ENCODE measurements at regions not wholly inside any gene's neighbourhood (a gene's known extent, or its start where the extent isn't known, plus 50 kb on each side); places are given as distances from the start of the nearest gene placed in this dataset.

GRCh38 chr6:54059683-54060082 lies 51.6 kb upstream of the MLIP start:
- H3K4me2 ChIP-seq (ENCODE audit: insufficient read depth in 1 of 2, low read depth in 2 of 2, low read length in 2 of 2) = no peak overlapping the region
- H2BK20ac ChIP-seq (ENCODE audit: low read length) = no peak overlapping the region

More at GRCh38 chr6:54059683-54060082, 51.6 kb upstream of the MLIP start:
- Histone ChIP-seq H4K8ac (ENCODE audit: extremely low read depth, insufficient read depth, low read length) (no peak overlapping the region), H2AK5ac (ENCODE audit: low read depth, low read length) (no peak overlapping the region), H3K79me2 (ENCODE audit: control insufficient read depth in 1 of 2, insufficient read depth in 2 of 2, low read length in 2 of 2) (no peaks in the 10 kb centered on the region), H3K23me2 (ENCODE audit: low read depth, low read length) (no peaks in the 10 kb centered on the region; the same call in 1 of the 2 replicates), H4K91ac (replicated peaks; ENCODE audit: insufficient read length, low read length) (no peak overlapping the region), H3K4ac (replicated peaks; ENCODE audit: insufficient read length, low read depth, low read length) (no peak overlapping the region), H3K4me3 (ENCODE audit: extremely low read depth in 1 of 4, insufficient read depth in 2 of 4, low read depth in 3 of 4, low read length in 4 of 4) (no peak overlapping the region), H2BK120ac (replicated peaks; ENCODE audit: low read depth, low read length) (no peak overlapping the region), H3K14ac (ENCODE audit: insufficient read length) (no peak overlapping the region), H3K56ac (replicated peaks; ENCODE audit: insufficient read length, low read depth, low read length) (no peak overlapping the region), H2BK5ac (ENCODE audit: low read depth, low read length) (no peak overlapping the region), H3K9me3 (ENCODE audit: insufficient read depth in 2 of 2, low read depth in 1 of 2, low read length in 1 of 2) (no peaks in the 10 kb centered on the region), H2AFZ (ENCODE audit: low read length) (no peak overlapping the region), H3K23ac (ENCODE audit: insufficient read length) (no peak overlapping the region), H3K18ac (ENCODE audit: extremely low read depth, low read length) (no peak overlapping the region), H3K4me1 (replicated peaks in 1 of 4; ENCODE audit: control insufficient read depth in 3 of 4, insufficient read depth in 4 of 4, low read length in 3 of 4) (no peaks in the 10 kb centered on the region), H2BK12ac (ENCODE audit: low read depth, low read length) (no peak overlapping the region), H3K9ac (replicated peaks in 1 of 4; ENCODE audit: extremely low read depth in 1 of 4, low read depth in 3 of 4, low read length in 3 of 4) (no peak overlapping the region), H3K27me3 (replicated peaks in 1 of 4; ENCODE audit: control insufficient read depth in 3 of 4, extremely low read depth in 1 of 4, insufficient read depth in 3 of 4, low read length in 3 of 4) (no peaks in the 10 kb centered on the region), H3K36me3 (ENCODE audit: control insufficient read depth in 2 of 4, insufficient read depth in 4 of 4, low read length in 3 of 4) (no peaks in the 10 kb centered on the region), H3K27ac (ENCODE audit: low read depth, low read length) (no peak overlapping the region), H4K5ac (ENCODE audit: insufficient read length, low read depth, low read length) (no peak overlapping the region), H3K79me1 (ENCODE audit: low read depth, low read length) (no peaks in the 10 kb centered on the region), H2BK15ac (ENCODE audit: low read length) (no peak overlapping the region), H4K20me1 (replicated peaks in 1 of 2; ENCODE audit: control insufficient read depth in 1 of 2, insufficient read depth in 2 of 2, low read length in 2 of 2) (no peaks in the 10 kb centered on the region)
- TF ChIP-seq TCF12 (IDR thresholded peaks at IDR 0.05; ENCODE audit: low read depth, low read length) (no peak), POU5F1 (IDR thresholded peaks at IDR 0.05; ENCODE audit: low read depth, low read length) (no peak), CBX8 (IDR thresholded peaks at IDR 0.05; ENCODE audit: borderline replicate concordance, low read depth, low read length) (no peak), TAF7 (optimal IDR thresholded peaks at IDR 0.05; ENCODE audit: borderline replicate concordance, low read depth, low read length) (no peak), SP4 (IDR thresholded peaks at IDR 0.05; ENCODE audit: low read length) (no peak), FOSL1 (IDR thresholded peaks at IDR 0.05; ENCODE audit: insufficient read depth, low read depth, low read length) (no peak), SIN3A (conservative IDR thresholded peaks at IDR 0.05 in 1 of 2, IDR thresholded peaks at IDR 0.05 in 1 of 2; ENCODE audit: low read depth in 1 of 2, low read length in 2 of 2) (no peak), USF2 (IDR thresholded peaks at IDR 0.05; ENCODE audit: low read length) (no peak), JUND (IDR thresholded peaks at IDR 0.05; ENCODE audit: low read length) (no peak)
- FAIRE-seq (peak; percentile 19), DNase-seq (ENCODE audit: low read depth in 1 of 2, low spot score in 2 of 2) (no peak)
- POLR2A ChIA-PET (ENCODE audit: partially characterized antibody) = no interaction called here
- WGBS, 2 experiments (ENCODE audit: extremely low coverage in 1 of 2, insufficient coverage in 1 of 2, insufficient read length in 1 of 2, insufficient replicate concordance in 2 of 2, low coverage in 1 of 2, low lambda C conversion rate in 2 of 2, missing lambda C conversion rate in 1 of 2) = 79 to 100% methylated on average over 1 to 2 of the region's 2 CpGs
- CTCF ChIA-PET (ENCODE audit: partially characterized antibody) = no interaction called here

All from H1 (cell line).